OCI-LY3 (cell line): ENCODE measurements at regions not wholly inside any gene's neighbourhood (a gene's known extent, or its start where the extent isn't known, plus 50 kb on each side); places are given as distances from the start of the nearest gene placed in this dataset.

ENCODE experiments used
- EZH2phosphoT487 ChIP-seq: fragments of 200-600 bp; shearing (Covaris generic); IDR thresholded peaks from 2 replicates; pipeline ENCODE4 v1.6.1; 2018; ENCODE audit warnings: antibody characterized with exemption, mixed run types, low read depth
- TF ChIP-seq, protein P1 (sequence below): fragments of 200-600, 300-600 bp; sonication (generic); IDR thresholded peaks from 2 replicates; pipeline ENCODE4 v1.5.1; 2014; ENCODE audit warnings: antibody characterized with exemption, low read length, low read depth

- TF ChIP-seq, protein P1, sequence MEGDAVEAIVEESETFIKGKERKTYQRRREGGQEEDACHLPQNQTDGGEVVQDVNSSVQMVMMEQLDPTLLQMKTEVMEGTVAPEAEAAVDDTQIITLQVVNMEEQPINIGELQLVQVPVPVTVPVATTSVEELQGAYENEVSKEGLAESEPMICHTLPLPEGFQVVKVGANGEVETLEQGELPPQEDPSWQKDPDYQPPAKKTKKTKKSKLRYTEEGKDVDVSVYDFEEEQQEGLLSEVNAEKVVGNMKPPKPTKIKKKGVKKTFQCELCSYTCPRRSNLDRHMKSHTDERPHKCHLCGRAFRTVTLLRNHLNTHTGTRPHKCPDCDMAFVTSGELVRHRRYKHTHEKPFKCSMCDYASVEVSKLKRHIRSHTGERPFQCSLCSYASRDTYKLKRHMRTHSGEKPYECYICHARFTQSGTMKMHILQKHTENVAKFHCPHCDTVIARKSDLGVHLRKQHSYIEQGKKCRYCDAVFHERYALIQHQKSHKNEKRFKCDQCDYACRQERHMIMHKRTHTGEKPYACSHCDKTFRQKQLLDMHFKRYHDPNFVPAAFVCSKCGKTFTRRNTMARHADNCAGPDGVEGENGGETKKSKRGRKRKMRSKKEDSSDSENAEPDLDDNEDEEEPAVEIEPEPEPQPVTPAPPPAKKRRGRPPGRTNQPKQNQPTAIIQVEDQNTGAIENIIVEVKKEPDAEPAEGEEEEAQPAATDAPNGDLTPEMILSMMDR = no peak
- TF ChIP-seq EZH2phosphoT487 = no peak
Observed at GRCh38 chr5:129406440-129406839, 53.7 kb upstream of the ADAMTS19 start.
